Endothelial cell of umbilical vein (primary cell): ENCODE measurements at regions not wholly inside any gene's neighbourhood (a gene's known extent, or its start where the extent isn't known, plus 50 kb on each side); places are given as distances from the start of the nearest gene placed in this dataset.

ENCODE experiments used
- BruUV-seq: library from RNA; stranded (reverse); fragments of 400-500 nt; replicated peaks from 2 replicates; lab custom pipeline; 2021; lab: Mats Ljungman, UMichigan
- CTCF ChIA-PET: fragments of 300-600, 350-600 bp; sonication (Branson Sonifier 250); formaldehyde crosslinking; loops from one replicate; lab custom pipeline; 2021; ENCODE audit warnings: antibody characterized with exemption, inconsistent platforms; lab: Charles Lee
- POLR2A ChIA-PET: fragments of 300-600, 350-600 bp; sonication (Branson Sonifier 250); formaldehyde crosslinking; loops from one replicate; lab custom pipeline; 2021; ENCODE audit warnings: antibody characterized with exemption, inconsistent platforms; lab: Charles Lee
- DNase-seq: peaks from one replicate; pipeline ENCODE4 v3.0.0-alpha.2; 2011; ENCODE audit warnings: low read depth, low spot score
- FAIRE-seq: peaks from 2 replicates; lab custom pipeline; 2011; peaks lifted over from hg19 to GRCh38; lab: Jason Lieb, UNC
- H2AFZ ChIP-seq: 2 replicates; pipeline ENCODE4 v1.6.0; 2012; ENCODE audit warnings: low read depth, low read length, control low read depth, inconsistent platforms
- H3K27ac ChIP-seq: 2 replicates; pipeline ENCODE4 v1.5.1; 2011; ENCODE audit warnings: low read depth, mild to moderate bottlenecking, control low read depth, low read length, moderate library complexity; ENCODE audit not compliant: insufficient read depth
- H3K27me3 ChIP-seq, 2 experiments: 2 replicates each; pipeline versions ENCODE4 v1.6.0 to v1.6.1; 2011; ENCODE audit warnings: low read length in 2 of 2, mixed read lengths in 1 of 2; ENCODE audit not compliant: control insufficient read depth in 2 of 2, insufficient read depth in 2 of 2
- H3K36me3 ChIP-seq, 2 experiments: 2 replicates in 1 of 2; 3 replicates in 1 of 2; pipeline ENCODE4 v1.5.1; 2011; ENCODE audit warnings: low read length in 2 of 2, mild to moderate bottlenecking in 1 of 2, moderate library complexity in 1 of 2; ENCODE audit not compliant: control insufficient read depth in 2 of 2, insufficient read depth in 2 of 2; ENCODE audit errors: extremely low read depth in 1 of 2
- H3K4me1 ChIP-seq: 3 replicates; pipeline ENCODE4 v1.5.1; 2011; ENCODE audit warnings: mild to moderate bottlenecking, low read length; ENCODE audit not compliant: control insufficient read depth, insufficient read depth; ENCODE audit errors: extremely low read depth
- H3K4me2 ChIP-seq: 2 replicates; pipeline ENCODE4 v1.6.1; 2011; ENCODE audit warnings: low read length, control low read depth, mixed read lengths; ENCODE audit not compliant: insufficient read depth
- H3K4me3 ChIP-seq, 3 experiments: fragments of 200-600 bp in 1 of 3; sonication (generic), shearing (Covaris generic) in 1 of 3; replicated peaks in 1 of 3; 2 replicates each; pipeline ENCODE4 v1.5.1; 2011 to 2016; ENCODE audit warnings: control low read depth in 3 of 3, low read length in 3 of 3, mild to moderate bottlenecking in 2 of 3, inconsistent platforms in 1 of 3, low read depth in 1 of 3, moderate library complexity in 1 of 3; ENCODE audit not compliant: insufficient read depth in 1 of 3
- H3K79me2 ChIP-seq: 2 replicates; pipeline ENCODE4 v1.6.0; 2012; ENCODE audit warnings: low read length, inconsistent platforms; ENCODE audit not compliant: control insufficient read depth, insufficient read depth
- H3K9ac ChIP-seq: replicated peaks from 2 replicates; pipeline ENCODE3; 2011; ENCODE audit warnings: low read length, control low read depth; ENCODE audit not compliant: insufficient read depth; ENCODE audit errors: extremely low read depth
- H3K9me1 ChIP-seq: replicated peaks from 3 replicates; pipeline ENCODE4 v1.6.0; 2011; ENCODE audit warnings: mild to moderate bottlenecking, low read length; ENCODE audit not compliant: control insufficient read depth, insufficient read depth; ENCODE audit errors: extremely low read depth
- H3K9me3 ChIP-seq: replicated peaks from 2 replicates; pipeline ENCODE4 v1.5.1; 2012; ENCODE audit warnings: low read length, inconsistent platforms; ENCODE audit not compliant: control insufficient read depth, insufficient read depth
- H4K20me1 ChIP-seq: replicated peaks from 2 replicates; pipeline ENCODE3; 2011; ENCODE audit warnings: mild to moderate bottlenecking, low read length; ENCODE audit not compliant: control insufficient read depth, insufficient read depth; ENCODE audit errors: extremely low read depth
- EZH2 ChIP-seq: IDR thresholded peaks from 2 replicates; pipeline ENCODE4 v1.6.1; 2012; ENCODE audit warnings: borderline replicate concordance, low read depth, mild to moderate bottlenecking, moderate library complexity, low read length, inconsistent platforms; ENCODE audit not compliant: severe bottlenecking
- FOS ChIP-seq: IDR thresholded peaks from 2 replicates; pipeline ENCODE4 v1.6.1; 2011; ENCODE audit warnings: mild to moderate bottlenecking, low read length, moderate library complexity, borderline replicate concordance; ENCODE audit not compliant: insufficient read depth
- GATA2 ChIP-seq: IDR thresholded peaks from 2 replicates; pipeline ENCODE4 v1.7.0; 2011; ENCODE audit warnings: low read depth, mild to moderate bottlenecking, moderate library complexity, mixed read lengths, low read length; ENCODE audit not compliant: insufficient read length, insufficient read depth
- JUN ChIP-seq: IDR thresholded peaks from 2 replicates; pipeline ENCODE4 v1.6.1; 2011; ENCODE audit warnings: borderline replicate concordance, low read depth; ENCODE audit not compliant: insufficient read length, insufficient read depth
- MYC ChIP-seq: IDR thresholded peaks from one replicate; pipeline ENCODE4 v1.6.1; 2011; ENCODE audit warnings: mild to moderate bottlenecking, low read depth, low read length
- POLR2A ChIP-seq: IDR thresholded peaks from 2 replicates; pipeline ENCODE4 v1.6.1; 2012; ENCODE audit warnings: low read depth, mild to moderate bottlenecking, control low read depth, low read length
- POLR2AphosphoS5 ChIP-seq: IDR thresholded peaks from 2 replicates; pipeline ENCODE4 v1.6.1; 2012; ENCODE audit warnings: low read depth, mild to moderate bottlenecking, control low read depth, low read length, moderate library complexity; ENCODE audit not compliant: insufficient read depth
- dilution Hi-C: fragments of 300-500 bp; cut with MboI; formaldehyde crosslinking; loops from one replicate; pipeline ENCODE4 v1.15.0; 2019; ENCODE audit warnings: low sequenced_read_pairs; ENCODE audit not compliant: extremely low pct_ligation_motif_present
- intact Hi-C: fragments of 100-400 bp; cut with micrococcal nuclease; formaldehyde crosslinking; loops from one replicate; pipeline ENCODE4 v1.10.0; 2022
- TF ChIP-seq, protein P1 (sequence below): IDR thresholded peaks from 2 replicates; pipeline ENCODE4 v1.6.1; 2011; ENCODE audit not compliant: insufficient read depth, insufficient read length

DNA sequence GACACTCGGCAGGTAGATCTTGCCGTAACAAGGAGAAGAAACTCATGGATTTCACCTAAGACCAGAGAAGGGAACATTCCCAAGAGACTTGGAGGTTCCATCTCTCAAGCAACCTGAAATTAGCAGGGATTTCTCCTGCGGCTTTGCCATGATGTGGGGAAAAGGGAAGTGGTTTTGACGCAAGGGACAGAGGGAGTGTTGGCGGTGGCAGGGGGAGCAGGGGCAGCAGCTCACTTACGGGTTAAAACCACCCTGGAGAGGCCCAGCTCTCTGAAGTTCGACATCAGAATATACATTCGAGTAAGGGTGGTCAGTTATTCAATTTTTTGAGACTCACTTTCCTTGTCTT lies 76.1 kb upstream of the POMP start:
- H3K27me3 ChIP-seq = no peaks in the 10 kb centered on the region
- no peaks in the 10 kb centered on the region for H3K4me1 ChIP-seq
- dilution Hi-C loops (no loop called here), intact Hi-C loops (no loop called here)
- H4K20me1 ChIP-seq = no peaks in the 10 kb centered on the region
- H3K79me2 ChIP-seq = no peaks in the 10 kb centered on the region
- no peaks in the 10 kb centered on the region for H3K9me1 ChIP-seq
- H3K36me3 ChIP-seq = no peaks in the 10 kb centered on the region
- H3K4me2 ChIP-seq = no peak overlapping the region
- TF ChIP-seq POLR2AphosphoS5 = no peak
- TF ChIP-seq JUN = no peak
- no peak for TF ChIP-seq FOS
- no peak for TF ChIP-seq POLR2A
- TF ChIP-seq, protein P1, sequence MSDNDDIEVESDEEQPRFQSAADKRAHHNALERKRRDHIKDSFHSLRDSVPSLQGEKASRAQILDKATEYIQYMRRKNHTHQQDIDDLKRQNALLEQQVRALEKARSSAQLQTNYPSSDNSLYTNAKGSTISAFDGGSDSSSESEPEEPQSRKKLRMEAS = no peak
- no peak for TF ChIP-seq MYC
- no peak for TF ChIP-seq EZH2
- TF ChIP-seq GATA2 = no peak
- H3K4me3 ChIP-seq = no peak overlapping the region
- BruUV-seq = no TSS peak
- H3K9me3 ChIP-seq = no peaks in the 10 kb centered on the region
- no peak overlapping the region for H3K9ac ChIP-seq
- H2AFZ ChIP-seq = no peak overlapping the region
- no peak for FAIRE-seq
- DNase-seq = no peak
- ChIA-PET POLR2A (no interaction called here), CTCF (interaction anchor here (1.2 kb wide), 1 partner anchor 11 kb away, joined by 3 read pairs; no protein-coding TSS in a partner anchor)
- H3K27ac ChIP-seq = no peak overlapping the region

DNA sequence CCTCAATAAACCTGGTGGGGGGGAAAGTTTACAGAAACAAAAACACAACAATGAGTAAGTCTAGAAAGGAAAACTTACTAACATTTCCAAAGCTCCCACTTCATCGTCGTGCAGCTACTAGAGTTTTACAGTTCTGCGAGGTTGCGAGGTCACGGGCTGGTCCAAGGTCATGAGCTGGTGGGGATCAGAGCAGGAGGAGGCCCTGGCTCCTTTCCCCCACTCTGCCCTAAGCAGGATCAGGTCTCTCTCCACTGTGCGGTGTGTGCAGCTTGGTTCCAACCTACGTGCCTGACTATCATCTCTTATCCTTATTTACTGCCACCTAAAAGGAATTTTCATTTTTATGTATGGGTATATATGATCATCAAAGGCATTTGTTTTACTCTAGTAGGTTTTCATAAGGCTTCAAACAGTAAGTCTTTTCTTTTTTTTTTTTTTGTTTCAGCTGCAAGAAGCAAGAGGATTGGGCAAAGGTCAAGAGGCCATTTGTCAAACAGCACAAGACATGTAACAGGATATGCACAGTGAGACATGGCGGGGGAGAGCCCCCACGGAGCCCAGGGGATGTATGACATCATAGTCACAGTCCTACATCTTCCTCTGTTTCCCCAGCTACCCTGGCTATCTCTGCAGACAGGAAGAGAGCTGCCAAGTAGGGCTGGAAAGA lies 76.6 kb upstream of the POMP start:
- ChIA-PET CTCF (interaction anchor here (1.2 kb wide), 1 partner anchor 11 kb away, joined by 3 read pairs; no protein-coding TSS in a partner anchor), POLR2A (no interaction called here)
- no peaks in the 10 kb centered on the region for H4K20me1 ChIP-seq
- H3K4me3 ChIP-seq = no peak overlapping the region
- H3K27me3 ChIP-seq = no peaks in the 10 kb centered on the region
- H3K9me1 ChIP-seq = no peaks in the 10 kb centered on the region
- H3K36me3 ChIP-seq = no peaks in the 10 kb centered on the region
- no peak overlapping the region for H3K9ac ChIP-seq
- no peak overlapping the region for H3K27ac ChIP-seq
- H3K9me3 ChIP-seq = no peaks in the 10 kb centered on the region
- TF ChIP-seq, protein P1 = no peak
- no peak for FAIRE-seq
- BruUV-seq = no TSS peak
- dilution Hi-C loops (no loop called here), intact Hi-C loops (no loop called here)
- H2AFZ ChIP-seq = no peak overlapping the region
- H3K79me2 ChIP-seq = no peaks in the 10 kb centered on the region
- H3K4me2 ChIP-seq = no peak overlapping the region
- H3K4me1 ChIP-seq = no peaks in the 10 kb centered on the region
- DNase-seq = peak; percentile 20
